ENCODE measurements at regions not wholly inside any gene's neighbourhood (a gene's known extent, or its start where the extent isn't known, plus 50 kb on each side); places are given as distances from the start of the nearest gene placed in this dataset.

DNA sequence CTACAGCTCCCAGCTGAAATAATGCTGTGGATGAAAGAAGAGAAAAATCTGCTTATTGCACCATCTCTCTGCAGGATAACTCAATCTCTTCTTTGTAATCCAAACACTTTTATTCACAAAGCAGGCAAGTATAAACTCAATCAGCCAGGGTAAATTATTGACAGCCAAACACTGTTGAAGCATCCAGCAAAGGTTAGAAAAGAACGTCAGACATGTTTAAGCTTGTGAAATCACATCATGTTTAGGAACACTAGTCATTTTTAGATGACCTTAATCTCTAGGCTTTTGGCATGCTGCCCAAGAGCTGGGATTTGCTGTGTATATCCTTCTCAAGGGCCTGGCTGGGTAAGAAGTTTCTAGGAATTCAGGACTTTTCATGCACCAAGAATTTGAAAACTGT is 1148.1 kb upstream of the FANCL start:
- H3K4me3 ChIP-seq (ENCODE audit: insufficient read depth, low read length, poor library complexity, severe bottlenecking): no peak overlapping the region
- no peak overlapping the region for H3K9ac ChIP-seq (ENCODE audit: low read length)
- no peaks in the 10 kb centered on the region for H3F3A ChIP-seq (ENCODE audit: insufficient read depth)
- H2AFZ ChIP-seq (ENCODE audit: low read depth, low read length, severe bottlenecking): no peak overlapping the region
- no peaks in the 10 kb centered on the region for H3K27me3 ChIP-seq (ENCODE audit: low read length)
- no peaks in the 10 kb centered on the region for H3K9me2 ChIP-seq (replicated peaks; ENCODE audit: insufficient read depth, low read length)
- H4K20me1 ChIP-seq (ENCODE audit: low read depth, low read length): no peaks in the 10 kb centered on the region
- no peaks in the 10 kb centered on the region for H3K9me3 ChIP-seq (ENCODE audit: insufficient read depth, low read length)
- no peak overlapping the region for H3K4me2 ChIP-seq (ENCODE audit: low read depth, low read length, poor library complexity, severe bottlenecking)
- TF ChIP-seq EZH2phosphoT487 (conservative IDR thresholded peaks at IDR 0.05; ENCODE audit: low read length) (no peak), CTCF (IDR thresholded peaks at IDR 0.05; ENCODE audit: insufficient read depth, low read length, poor library complexity, severe bottlenecking) (no peak)
- H3K36me3 ChIP-seq (ENCODE audit: low read length): no peaks in the 10 kb centered on the region
- no peaks in the 10 kb centered on the region for H3K79me2 ChIP-seq (ENCODE audit: insufficient read depth, low read length)
- no peak overlapping the region for H3K27ac ChIP-seq (ENCODE audit: low read depth, low read length)

DNA sequence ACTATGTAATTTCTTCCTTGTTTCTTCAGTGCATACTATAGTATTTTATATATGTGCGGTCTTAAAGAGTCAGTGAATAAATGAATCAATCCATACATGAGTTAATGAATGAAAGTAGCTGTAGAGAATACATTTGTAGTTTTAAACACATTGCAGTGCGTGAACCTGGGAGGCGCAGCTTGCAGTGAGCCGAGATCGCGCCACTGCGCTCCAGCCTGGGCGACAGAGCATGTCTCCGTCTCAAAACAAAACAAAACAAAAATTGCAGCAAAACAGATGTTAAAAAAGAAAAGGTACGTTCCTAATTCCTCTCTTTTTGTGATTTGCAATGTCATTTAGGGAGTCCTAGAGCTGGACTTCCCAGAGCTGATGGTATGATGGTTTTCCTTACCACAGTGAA is 1144.8 kb upstream of the FANCL start:
- Histone ChIP-seq H3K9me3 (ENCODE audit: insufficient read depth, low read length) (no peaks in the 10 kb centered on the region), H3K27ac (ENCODE audit: low read depth, low read length) (no peak overlapping the region), H3K79me2 (ENCODE audit: insufficient read depth, low read length) (no peaks in the 10 kb centered on the region), H3K9me2 (replicated peaks; ENCODE audit: insufficient read depth, low read length) (no peaks in the 10 kb centered on the region), H3K9ac (ENCODE audit: low read length) (no peak overlapping the region), H3K4me2 (ENCODE audit: low read depth, low read length, poor library complexity, severe bottlenecking) (no peak overlapping the region), H2AFZ (ENCODE audit: low read depth, low read length, severe bottlenecking) (no peak overlapping the region), H3K4me3 (ENCODE audit: insufficient read depth, low read length, poor library complexity, severe bottlenecking) (no peak overlapping the region), H4K20me1 (ENCODE audit: low read depth, low read length) (no peaks in the 10 kb centered on the region), H3K27me3 (ENCODE audit: low read length) (no peaks in the 10 kb centered on the region), H3F3A (ENCODE audit: insufficient read depth) (no peaks in the 10 kb centered on the region), H3K36me3 (ENCODE audit: low read length) (no peaks in the 10 kb centered on the region)
- TF ChIP-seq CTCF (IDR thresholded peaks at IDR 0.05; ENCODE audit: insufficient read depth, low read length, poor library complexity, severe bottlenecking) (no peak), EZH2phosphoT487 (conservative IDR thresholded peaks at IDR 0.05; ENCODE audit: low read length) (no peak)

DNA sequence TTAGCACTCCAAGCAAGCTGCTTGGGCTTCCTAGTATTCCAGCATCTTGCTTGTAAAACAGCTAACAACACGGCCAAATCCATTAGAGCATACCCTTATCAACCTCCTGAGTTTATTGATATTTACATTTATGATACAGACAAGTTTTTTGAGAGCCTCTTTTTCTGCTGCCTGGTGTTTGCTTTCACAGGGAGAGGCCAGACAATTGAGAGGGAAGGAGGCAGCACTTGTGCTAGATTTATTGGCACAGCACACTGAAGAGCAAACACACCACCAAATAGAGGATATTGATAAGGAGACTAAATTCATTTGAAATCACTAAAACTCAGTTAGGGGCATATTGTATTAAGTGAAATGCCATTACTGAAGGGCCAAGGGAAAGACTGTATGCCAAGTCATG is 1142.3 kb upstream of the FANCL start:
- H3K4me2 ChIP-seq (ENCODE audit: low read depth, low read length, poor library complexity, severe bottlenecking): no peak overlapping the region
- H3F3A ChIP-seq (ENCODE audit: insufficient read depth): no peaks in the 10 kb centered on the region
- no peaks in the 10 kb centered on the region for H3K9me2 ChIP-seq (replicated peaks; ENCODE audit: insufficient read depth, low read length)
- H3K4me3 ChIP-seq (ENCODE audit: insufficient read depth, low read length, poor library complexity, severe bottlenecking): no peak overlapping the region
- no peaks in the 10 kb centered on the region for H3K79me2 ChIP-seq (ENCODE audit: insufficient read depth, low read length)
- H4K20me1 ChIP-seq (ENCODE audit: low read depth, low read length): no peaks in the 10 kb centered on the region
- no peak overlapping the region for H3K27ac ChIP-seq (ENCODE audit: low read depth, low read length)
- no peaks in the 10 kb centered on the region for H3K27me3 ChIP-seq (ENCODE audit: low read length)
- no peak overlapping the region for H3K9ac ChIP-seq (ENCODE audit: low read length)
- no peaks in the 10 kb centered on the region for H3K36me3 ChIP-seq (ENCODE audit: low read length)
- no peak overlapping the region for H2AFZ ChIP-seq (ENCODE audit: low read depth, low read length, severe bottlenecking)
- no peaks in the 10 kb centered on the region for H3K9me3 ChIP-seq (ENCODE audit: insufficient read depth, low read length)
- TF ChIP-seq CTCF (IDR thresholded peaks at IDR 0.05; ENCODE audit: insufficient read depth, low read length, poor library complexity, severe bottlenecking) (no peak), EZH2phosphoT487 (conservative IDR thresholded peaks at IDR 0.05; ENCODE audit: low read length) (no peak)

DNA sequence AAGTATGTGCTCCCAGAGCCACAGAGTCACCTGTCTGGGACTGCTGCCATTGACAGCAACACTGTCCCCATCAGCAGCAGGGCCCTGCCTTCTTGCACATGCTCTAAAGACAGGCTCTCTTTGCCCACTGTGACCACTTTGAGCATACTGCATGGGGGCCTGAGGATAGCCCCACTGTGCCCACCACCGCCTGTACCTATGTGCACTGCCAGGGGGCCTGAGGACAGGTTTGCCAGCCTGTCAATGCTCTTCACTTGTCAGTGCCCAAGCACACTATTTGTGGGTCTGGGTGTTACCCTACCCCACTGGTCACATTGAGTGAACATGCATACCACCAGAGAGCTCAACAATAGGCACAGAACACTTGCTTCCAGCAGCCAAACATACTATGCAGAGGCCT is 1137.0 kb upstream of the FANCL start:
- H3K9me3 ChIP-seq (ENCODE audit: insufficient read depth, low read length): no peaks in the 10 kb centered on the region
- no peaks in the 10 kb centered on the region for H3K79me2 ChIP-seq (ENCODE audit: insufficient read depth, low read length)
- no peaks in the 10 kb centered on the region for H3K27me3 ChIP-seq (ENCODE audit: low read length)
- H2AFZ ChIP-seq (ENCODE audit: low read depth, low read length, severe bottlenecking): no peak overlapping the region
- no peak overlapping the region for H3K9ac ChIP-seq (ENCODE audit: low read length)
- H3K4me3 ChIP-seq (ENCODE audit: insufficient read depth, low read length, poor library complexity, severe bottlenecking): no peak overlapping the region
- H3F3A ChIP-seq (ENCODE audit: insufficient read depth): no peaks in the 10 kb centered on the region
- no peak overlapping the region for H3K4me2 ChIP-seq (ENCODE audit: low read depth, low read length, poor library complexity, severe bottlenecking)
- TF ChIP-seq CTCF (IDR thresholded peaks at IDR 0.05; ENCODE audit: insufficient read depth, low read length, poor library complexity, severe bottlenecking) (no peak), EZH2phosphoT487 (conservative IDR thresholded peaks at IDR 0.05; ENCODE audit: low read length) (no peak)
- no peaks in the 10 kb centered on the region for H3K36me3 ChIP-seq (ENCODE audit: low read length)
- no peaks in the 10 kb centered on the region for H3K9me2 ChIP-seq (replicated peaks; ENCODE audit: insufficient read depth, low read length)
- no peaks in the 10 kb centered on the region for H4K20me1 ChIP-seq (ENCODE audit: low read depth, low read length)
- no peak overlapping the region for H3K27ac ChIP-seq (ENCODE audit: low read depth, low read length)
